Body of pancreas (tissue), 4 donors: ENCODE measurements at regions not wholly inside any gene's neighbourhood (a gene's known extent, or its start where the extent isn't known, plus 50 kb on each side); places are given as distances from the start of the nearest gene placed in this dataset.

Source experiments
- POLR2A ChIP-seq, 3 donors: fragments of 450-650 bp; IDR thresholded peaks; one replicate each; pipeline ENCODE4 v1.6.1; 2016; ENCODE audit warnings: antibody characterized with exemption in 3 of 3, mild to moderate bottlenecking in 2 of 3
- TF ChIP-seq, protein P1 (sequence below), 7 experiments: fragments of 450-650 bp in 4 of 7; fragments of 200-600 bp in 3 of 7; sonication (generic) in 3 of 7; IDR thresholded peaks; one replicate each; pipeline ENCODE4 v1.5.1; 2016 to 2019; ENCODE audit warnings: antibody characterized with exemption in 7 of 7

DNA sequence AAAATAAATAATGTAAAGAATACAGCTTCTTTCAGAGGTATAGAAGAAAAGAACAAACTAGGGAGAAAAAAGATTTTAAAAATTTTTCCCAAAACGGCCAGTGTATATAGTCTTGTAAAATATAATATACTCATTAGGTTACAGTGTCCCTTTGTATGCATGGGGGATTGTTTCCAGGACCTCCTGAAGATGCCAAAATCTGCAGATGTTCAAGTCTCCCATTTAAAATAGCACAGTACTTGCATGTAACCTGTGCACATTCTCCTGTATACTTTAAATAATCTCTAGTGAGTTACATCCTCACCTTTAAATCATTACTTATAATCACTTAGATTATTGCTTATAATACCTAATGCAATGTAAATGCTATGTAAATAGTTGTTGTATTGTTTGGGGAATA is 80.6 kb upstream of the LRRTM4 start:
- TF ChIP-seq POLR2A (IDR thresholded peaks at IDR 0.05), result no peak
- TF ChIP-seq, protein P1, sequence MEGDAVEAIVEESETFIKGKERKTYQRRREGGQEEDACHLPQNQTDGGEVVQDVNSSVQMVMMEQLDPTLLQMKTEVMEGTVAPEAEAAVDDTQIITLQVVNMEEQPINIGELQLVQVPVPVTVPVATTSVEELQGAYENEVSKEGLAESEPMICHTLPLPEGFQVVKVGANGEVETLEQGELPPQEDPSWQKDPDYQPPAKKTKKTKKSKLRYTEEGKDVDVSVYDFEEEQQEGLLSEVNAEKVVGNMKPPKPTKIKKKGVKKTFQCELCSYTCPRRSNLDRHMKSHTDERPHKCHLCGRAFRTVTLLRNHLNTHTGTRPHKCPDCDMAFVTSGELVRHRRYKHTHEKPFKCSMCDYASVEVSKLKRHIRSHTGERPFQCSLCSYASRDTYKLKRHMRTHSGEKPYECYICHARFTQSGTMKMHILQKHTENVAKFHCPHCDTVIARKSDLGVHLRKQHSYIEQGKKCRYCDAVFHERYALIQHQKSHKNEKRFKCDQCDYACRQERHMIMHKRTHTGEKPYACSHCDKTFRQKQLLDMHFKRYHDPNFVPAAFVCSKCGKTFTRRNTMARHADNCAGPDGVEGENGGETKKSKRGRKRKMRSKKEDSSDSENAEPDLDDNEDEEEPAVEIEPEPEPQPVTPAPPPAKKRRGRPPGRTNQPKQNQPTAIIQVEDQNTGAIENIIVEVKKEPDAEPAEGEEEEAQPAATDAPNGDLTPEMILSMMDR (IDR thresholded peaks at IDR 0.05), result no peak
